ENCODE measurements at regions not wholly inside any gene's neighbourhood (a gene's known extent, or its start where the extent isn't known, plus 50 kb on each side); places are given as distances from the start of the nearest gene placed in this dataset.

- H3K4me1 ChIP-seq (ENCODE audit: control insufficient read depth, insufficient read depth, low read depth, low read length), result peaks cover 4% of the 10 kb centered on the region
- peak overlapping the region; percentile 17 for H3K4me2 ChIP-seq (ENCODE audit: low read length, poor library complexity, severe bottlenecking)
- H3K18ac ChIP-seq (ENCODE audit: low read depth in 1 of 2, low read length in 2 of 2), result no peak overlapping the region
- no peak overlapping the region for H3K14ac ChIP-seq (ENCODE audit: low read length in 2 of 2)
- no peak overlapping the region for H2BK12ac ChIP-seq (ENCODE audit: low read length in 2 of 2)
- DNase-seq, result no peak
- H4K8ac ChIP-seq (ENCODE audit: low read length), result no peak overlapping the region
- H3K79me1 ChIP-seq (replicated peaks; ENCODE audit: low read length, poor library complexity, severe bottlenecking), result no peaks in the 10 kb centered on the region
- peaks cover 0 to 56% of the 10 kb centered on the region in 2 experiments for H3K27me3 ChIP-seq (ENCODE audit: control insufficient read depth in 1 of 2, insufficient read depth in 1 of 2, low read length in 2 of 2)
- no peak overlapping the region for H2AFZ ChIP-seq (ENCODE audit: low read depth, low read length)
- H3K9me3 ChIP-seq (ENCODE audit: control insufficient read depth, low read length), result no peaks in the 10 kb centered on the region
- H2BK15ac ChIP-seq (ENCODE audit: low read depth, poor library complexity, severe bottlenecking), result no peak overlapping the region
- WGBS, result 65% methylated on average over 8 of the region's 8 CpGs
- H3K9ac ChIP-seq (ENCODE audit: low read length), result peak overlapping the region; percentile 69
- no peaks in the 10 kb centered on the region for H3K36me3 ChIP-seq (ENCODE audit: control insufficient read depth in 1 of 2, insufficient read depth in 2 of 2, low read depth in 1 of 2, low read length in 2 of 2)
- H2BK120ac ChIP-seq (ENCODE audit: low read depth, low read length), result no peak overlapping the region
- H2BK5ac ChIP-seq (ENCODE audit: low read depth, low read length, poor library complexity, severe bottlenecking), result no peak overlapping the region
- no peak overlapping the region for H4K91ac ChIP-seq (ENCODE audit: low read length)
- peak overlapping the region in 1 of 2 experiments; percentile 42 for H3K4me3 ChIP-seq (ENCODE audit: insufficient read depth in 1 of 2, low read depth in 1 of 2, low read length in 2 of 2)
- H3K4ac ChIP-seq (ENCODE audit: low read depth in 1 of 2, low read length in 2 of 2), result no peak overlapping the region
- no peak overlapping the region for H2AK5ac ChIP-seq (ENCODE audit: low read length, severe bottlenecking)
- no peak overlapping the region for H3K27ac ChIP-seq (ENCODE audit: low read length, poor library complexity, severe bottlenecking)
- H3K23ac ChIP-seq (ENCODE audit: low read length in 2 of 2), result no peak overlapping the region
These were observed 59.9 kb upstream of the ZFR start for GRCh38 chr5:32504329-32504988.

- Histone ChIP-seq H3K4me2 (ENCODE audit: low read length, poor library complexity, severe bottlenecking) (no peak overlapping the region), H3K4me3 (ENCODE audit: insufficient read depth in 1 of 2, low read depth in 1 of 2, low read length in 2 of 2) (no peak overlapping the region), H2BK12ac (ENCODE audit: low read length in 2 of 2) (no peak overlapping the region), H3K18ac (ENCODE audit: low read depth in 1 of 2, low read length in 2 of 2) (no peak overlapping the region), H2AK5ac (ENCODE audit: low read length, severe bottlenecking) (no peak overlapping the region), H2BK15ac (ENCODE audit: low read depth, poor library complexity, severe bottlenecking) (no peak overlapping the region), H4K8ac (ENCODE audit: low read length) (no peak overlapping the region), H3K27ac (ENCODE audit: low read length, poor library complexity, severe bottlenecking) (no peak overlapping the region), H4K91ac (ENCODE audit: low read length) (no peak overlapping the region), H2AFZ (ENCODE audit: low read depth, low read length) (no peak overlapping the region), H3K79me1 (replicated peaks; ENCODE audit: low read length, poor library complexity, severe bottlenecking) (no peaks in the 10 kb centered on the region), H3K9ac (ENCODE audit: low read length) (no peak overlapping the region), H3K27me3 (ENCODE audit: control insufficient read depth in 1 of 2, insufficient read depth in 1 of 2, low read length in 2 of 2) (peaks cover 0 to 58% of the 10 kb centered on the region in 2 experiments), H3K4ac (ENCODE audit: low read depth in 1 of 2, low read length in 2 of 2) (no peak overlapping the region), H3K9me3 (ENCODE audit: control insufficient read depth, low read length) (no peaks in the 10 kb centered on the region), H3K23ac (ENCODE audit: low read length in 2 of 2) (no peak overlapping the region), H2BK120ac (ENCODE audit: low read depth, low read length) (no peak overlapping the region), H2BK5ac (ENCODE audit: low read depth, low read length, poor library complexity, severe bottlenecking) (no peak overlapping the region), H3K4me1 (ENCODE audit: control insufficient read depth, insufficient read depth, low read depth, low read length) (peaks cover 4% of the 10 kb centered on the region), H3K14ac (ENCODE audit: low read length in 2 of 2) (no peak overlapping the region), H3K36me3 (ENCODE audit: control insufficient read depth in 1 of 2, insufficient read depth in 2 of 2, low read depth in 1 of 2, low read length in 2 of 2) (no peaks in the 10 kb centered on the region)
- DNase-seq, result no peak
- WGBS, result 94% methylated on average over 7 of the region's 7 CpGs
These were observed 58.7 kb upstream of the ZFR start for GRCh38 chr5:32503261-32503660.

- Histone ChIP-seq H3K27ac (ENCODE audit: low read length, poor library complexity, severe bottlenecking) (no peak overlapping the region), H3K4me1 (ENCODE audit: control insufficient read depth, insufficient read depth, low read depth, low read length) (peaks cover 4% of the 10 kb centered on the region), H2BK5ac (ENCODE audit: low read depth, low read length, poor library complexity, severe bottlenecking) (no peak overlapping the region), H4K8ac (ENCODE audit: low read length) (no peak overlapping the region), H3K9me3 (ENCODE audit: control insufficient read depth, low read length) (no peaks in the 10 kb centered on the region), H3K9ac (ENCODE audit: low read length) (no peak overlapping the region), H3K4me3 (ENCODE audit: insufficient read depth in 1 of 2, low read depth in 1 of 2, low read length in 2 of 2) (no peak overlapping the region), H2BK12ac (ENCODE audit: low read length in 2 of 2) (no peak overlapping the region), H2AK5ac (ENCODE audit: low read length, severe bottlenecking) (no peak overlapping the region), H3K14ac (ENCODE audit: low read length in 2 of 2) (no peak overlapping the region), H2BK120ac (ENCODE audit: low read depth, low read length) (no peak overlapping the region), H3K23ac (ENCODE audit: low read length in 2 of 2) (no peak overlapping the region), H3K79me1 (replicated peaks; ENCODE audit: low read length, poor library complexity, severe bottlenecking) (no peaks in the 10 kb centered on the region), H3K4me2 (ENCODE audit: low read length, poor library complexity, severe bottlenecking) (no peak overlapping the region), H3K4ac (ENCODE audit: low read depth in 1 of 2, low read length in 2 of 2) (no peak overlapping the region), H3K27me3 (ENCODE audit: control insufficient read depth in 1 of 2, insufficient read depth in 1 of 2, low read length in 2 of 2) (peaks cover 0 to 53% of the 10 kb centered on the region in 2 experiments), H2AFZ (ENCODE audit: low read depth, low read length) (no peak overlapping the region), H3K36me3 (ENCODE audit: control insufficient read depth in 1 of 2, insufficient read depth in 2 of 2, low read depth in 1 of 2, low read length in 2 of 2) (no peaks in the 10 kb centered on the region), H4K91ac (ENCODE audit: low read length) (no peak overlapping the region), H2BK15ac (ENCODE audit: low read depth, poor library complexity, severe bottlenecking) (no peak overlapping the region), H3K18ac (ENCODE audit: low read depth in 1 of 2, low read length in 2 of 2) (no peak overlapping the region)
- DNase-seq, result no peak
- 67% methylated on average over 11 of the region's 16 CpGs for WGBS
These were observed 56.8 kb upstream of the ZFR start for GRCh38 chr5:32501071-32502002.

DNA sequence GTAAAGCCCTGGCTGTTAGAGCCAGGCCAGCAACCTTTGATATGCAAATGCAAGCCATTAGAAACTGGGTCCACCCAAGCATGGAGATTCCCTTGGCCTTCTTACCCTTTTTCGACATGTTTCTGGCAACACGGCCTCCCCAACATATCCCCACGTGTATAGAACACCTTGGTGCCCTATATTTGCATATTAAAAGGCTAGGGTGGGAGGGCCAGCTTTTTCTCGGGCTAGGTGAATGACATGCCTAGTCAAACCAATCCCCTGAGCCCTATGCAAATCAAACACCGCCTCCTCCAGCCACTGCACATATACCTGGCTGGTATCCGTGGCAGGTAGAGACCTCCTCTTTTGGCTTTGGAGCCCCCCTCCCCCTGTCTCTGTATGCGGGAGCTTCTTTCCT lies 55.6 kb upstream of the ZFR start:
- H3K79me1 ChIP-seq (replicated peaks; ENCODE audit: low read length, poor library complexity, severe bottlenecking), result no peaks in the 10 kb centered on the region
- no peaks in the 10 kb centered on the region for H3K4me1 ChIP-seq (ENCODE audit: control insufficient read depth, insufficient read depth, low read depth, low read length)
- peaks cover 0 to 44% of the 10 kb centered on the region in 2 experiments for H3K27me3 ChIP-seq (ENCODE audit: control insufficient read depth in 1 of 2, insufficient read depth in 1 of 2, low read length in 2 of 2)
- H3K36me3 ChIP-seq (ENCODE audit: control insufficient read depth in 1 of 2, insufficient read depth in 2 of 2, low read depth in 1 of 2, low read length in 2 of 2), result no peaks in the 10 kb centered on the region
- no peaks in the 10 kb centered on the region for H3K9me3 ChIP-seq (ENCODE audit: control insufficient read depth, low read length)
- H3K18ac ChIP-seq (ENCODE audit: low read depth in 1 of 2, low read length in 2 of 2), result no peak overlapping the region
- no peak overlapping the region for H3K4me3 ChIP-seq (ENCODE audit: insufficient read depth in 1 of 2, low read depth in 1 of 2, low read length in 2 of 2)
- H4K8ac ChIP-seq (ENCODE audit: low read length), result no peak overlapping the region
- no peak overlapping the region for H3K23ac ChIP-seq (ENCODE audit: low read length in 2 of 2)
- no peak overlapping the region for H2AFZ ChIP-seq (ENCODE audit: low read depth, low read length)
- no peak overlapping the region for H2BK5ac ChIP-seq (ENCODE audit: low read depth, low read length, poor library complexity, severe bottlenecking)
- no peak overlapping the region for H3K14ac ChIP-seq (ENCODE audit: low read length in 2 of 2)
- no peak for DNase-seq
- no peak overlapping the region for H2AK5ac ChIP-seq (ENCODE audit: low read length, severe bottlenecking)
- no peak overlapping the region for H3K4me2 ChIP-seq (ENCODE audit: low read length, poor library complexity, severe bottlenecking)
- no peak overlapping the region for H4K91ac ChIP-seq (ENCODE audit: low read length)
- no peak overlapping the region for H3K4ac ChIP-seq (ENCODE audit: low read depth in 1 of 2, low read length in 2 of 2)
- WGBS, result 29% methylated on average over 7 of the region's 7 CpGs
- H2BK12ac ChIP-seq (ENCODE audit: low read length in 2 of 2), result no peak overlapping the region
- no peak overlapping the region for H3K9ac ChIP-seq (ENCODE audit: low read length)
- H2BK120ac ChIP-seq (ENCODE audit: low read depth, low read length), result no peak overlapping the region
- H3K27ac ChIP-seq (ENCODE audit: low read length, poor library complexity, severe bottlenecking), result no peak overlapping the region
- H2BK15ac ChIP-seq (ENCODE audit: low read depth, poor library complexity, severe bottlenecking), result no peak overlapping the region
